Cerebellar nuclear complex (tissue), 1 donor: ENCODE measurements at regions not wholly inside any gene's neighbourhood (a gene's known extent, or its start where the extent isn't known, plus 50 kb on each side); places are given as distances from the start of the nearest gene placed in this dataset.

ENCODE experiments used
- DNase-seq, 2 experiments: peaks; one replicate each; lab custom pipeline; 2025; lab: John Stamatoyannopoulos, UW

DNA sequence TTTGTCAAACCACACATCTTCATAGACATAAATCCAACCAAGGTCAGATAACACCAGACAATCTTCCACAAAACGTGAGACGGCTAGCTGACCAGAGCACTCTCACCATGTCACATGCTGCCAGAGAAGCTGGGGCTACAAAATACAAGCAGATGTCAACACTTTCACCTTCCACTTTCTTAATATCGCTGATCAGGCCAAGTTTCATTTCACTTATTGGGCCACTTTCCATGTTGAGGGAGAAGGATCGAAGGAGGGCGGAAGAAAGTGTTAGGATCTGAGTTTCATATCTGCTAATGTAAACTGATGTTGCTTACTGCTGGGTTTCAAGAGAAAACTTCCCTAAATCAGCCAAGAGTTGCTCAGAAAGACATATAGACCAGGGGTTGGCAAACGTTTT is 177.0 kb upstream of the PRDM1 start:
- DNase-seq = no peak

DNA sequence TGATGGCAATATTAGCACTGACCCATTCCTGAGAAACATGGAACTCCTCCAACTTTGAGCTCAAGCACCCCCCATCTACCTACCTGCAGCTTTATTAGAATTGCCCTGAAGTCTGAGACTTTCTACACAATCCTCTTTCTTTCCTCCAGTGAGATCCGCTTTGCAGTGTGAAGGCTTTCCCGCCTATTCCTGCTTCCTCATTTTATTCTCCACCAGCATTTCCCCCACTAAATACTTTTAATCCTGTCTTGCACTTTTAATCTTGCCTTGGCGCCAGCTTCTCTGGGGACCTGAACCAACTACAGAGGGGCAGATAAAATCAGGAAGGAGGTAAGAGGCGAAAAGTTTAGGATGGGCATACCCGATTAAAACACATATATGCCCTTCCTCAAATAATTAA is 178.1 kb upstream of the PRDM1 start:
- no peak for DNase-seq

DNA sequence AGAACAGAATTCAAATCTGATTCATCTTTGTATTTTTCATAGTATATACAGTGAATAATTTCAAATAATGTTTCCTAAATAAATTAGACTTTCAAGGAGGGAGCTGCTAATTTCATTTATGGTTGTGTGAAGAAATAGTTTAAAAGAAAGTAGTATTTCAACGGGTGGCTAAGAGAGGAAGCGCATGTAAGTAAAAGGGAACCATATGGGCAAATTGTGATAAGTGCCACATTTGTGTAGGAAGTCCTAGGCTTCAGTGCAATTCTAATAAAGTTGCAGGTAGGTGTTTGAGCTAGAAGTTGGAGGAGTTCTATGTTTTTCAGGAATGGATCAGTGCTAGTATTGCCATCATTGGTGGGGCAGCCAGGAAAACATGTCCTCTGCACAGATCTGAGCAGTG is 178.8 kb upstream of the PRDM1 start:
- DNase-seq = no peak

DNA sequence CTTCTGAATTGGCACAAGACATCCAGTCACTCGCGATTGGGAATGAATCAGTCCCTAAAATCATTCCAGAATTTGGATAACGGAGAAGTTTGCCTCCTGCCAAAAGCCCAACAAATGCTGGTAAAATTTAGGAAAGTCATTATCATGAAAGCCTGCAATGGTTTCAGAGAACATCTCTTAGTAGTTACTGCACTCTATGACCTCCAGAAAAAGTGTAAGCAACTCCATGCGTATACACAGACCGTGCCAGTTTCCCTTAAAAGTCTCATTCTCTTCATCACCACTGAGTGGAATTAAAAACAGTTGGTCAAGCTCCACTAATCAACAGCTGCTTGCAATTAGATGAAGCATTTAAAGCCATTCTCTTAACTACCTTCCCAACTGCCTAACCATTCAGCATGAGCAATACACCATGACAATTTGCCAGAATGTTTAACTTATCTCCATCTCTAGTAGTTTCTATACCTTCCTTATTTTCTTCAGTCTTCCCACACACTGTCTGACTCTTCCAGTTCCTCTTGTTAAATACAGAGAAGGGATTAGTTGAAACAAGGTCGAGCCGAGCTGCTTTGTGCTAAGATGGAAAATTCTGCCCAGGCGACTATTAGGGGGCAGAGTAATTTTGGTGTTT is 183.6 kb upstream of the PRDM1 start:
- no peak for DNase-seq

DNA sequence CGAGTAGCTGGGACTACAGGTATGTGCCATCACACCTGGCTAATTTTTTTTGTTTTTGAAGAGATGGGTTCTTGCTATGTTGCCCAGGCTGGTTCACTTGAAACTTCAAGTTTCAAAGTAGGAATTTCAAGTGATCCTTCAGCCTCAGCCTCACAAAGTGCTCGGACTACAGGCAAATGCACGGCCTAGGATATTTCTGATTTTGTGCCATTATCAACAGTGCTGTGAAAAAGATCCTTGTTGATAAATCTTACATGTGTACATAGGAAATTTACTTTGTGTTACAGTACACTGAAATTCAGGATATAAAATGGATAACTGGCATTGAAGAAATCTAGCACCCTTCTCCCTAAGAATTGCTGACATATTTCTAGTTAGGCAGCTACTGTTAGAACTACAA is 184.6 kb upstream of the PRDM1 start:
- no peak for DNase-seq

DNA sequence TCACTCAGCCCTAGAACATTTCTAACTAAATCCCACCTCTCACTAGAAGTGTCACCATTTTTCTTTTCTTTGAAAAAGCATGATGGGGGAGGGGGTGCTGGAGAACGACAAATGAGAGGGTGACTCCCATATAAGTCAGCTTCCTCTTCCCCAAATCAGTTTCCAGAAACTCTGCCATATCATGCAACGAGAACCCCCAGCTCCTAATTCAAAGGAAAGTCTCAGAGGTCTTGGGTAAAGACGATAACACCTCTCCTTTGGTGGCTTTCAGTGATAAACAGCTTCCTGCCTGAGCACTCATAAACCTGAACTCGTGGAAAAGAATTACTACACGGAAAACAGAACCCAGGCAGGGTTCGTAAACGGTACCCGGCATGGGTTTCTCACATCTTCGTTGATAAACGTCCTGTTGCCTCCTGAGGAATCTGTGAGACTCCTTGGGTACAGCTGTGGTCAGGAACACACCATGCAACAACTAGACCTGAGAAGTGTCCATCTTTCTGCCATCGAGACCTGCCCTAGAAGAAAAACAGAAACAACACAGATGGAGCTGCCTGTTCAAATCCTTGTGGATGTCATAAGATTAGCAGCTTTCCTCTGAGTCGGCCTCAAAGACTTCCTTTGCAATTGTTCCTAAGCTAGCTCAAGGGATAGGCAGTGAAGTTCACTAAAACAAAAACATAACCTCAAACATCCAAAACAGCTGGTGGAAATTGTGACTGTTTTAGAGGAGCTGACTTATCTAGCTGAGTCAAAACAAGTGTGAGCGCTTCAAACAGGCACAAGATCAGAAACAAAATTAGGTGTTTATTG is 185.8 kb upstream of the PRDM1 start:
- DNase-seq = no peak

DNA sequence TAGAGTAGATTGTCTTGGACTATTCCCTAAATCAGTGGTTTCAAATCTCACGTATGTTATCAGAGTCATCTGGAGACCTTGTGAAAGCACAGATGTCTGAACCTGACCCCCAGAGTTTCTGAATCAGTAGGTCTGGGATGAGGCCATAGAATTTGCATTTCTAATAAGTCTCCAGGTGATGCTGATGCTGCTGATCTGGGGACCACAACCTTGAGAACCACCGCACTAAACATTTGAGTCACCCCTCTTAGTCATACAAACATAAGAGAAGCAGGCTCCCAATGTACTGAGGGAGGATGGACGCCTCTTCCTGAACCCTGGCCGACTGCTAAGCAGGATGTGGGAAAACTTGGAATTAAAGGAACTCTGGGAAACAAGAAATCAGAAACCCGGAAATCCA is 187.8 kb upstream of the PRDM1 start:
- DNase-seq = no peak

DNA sequence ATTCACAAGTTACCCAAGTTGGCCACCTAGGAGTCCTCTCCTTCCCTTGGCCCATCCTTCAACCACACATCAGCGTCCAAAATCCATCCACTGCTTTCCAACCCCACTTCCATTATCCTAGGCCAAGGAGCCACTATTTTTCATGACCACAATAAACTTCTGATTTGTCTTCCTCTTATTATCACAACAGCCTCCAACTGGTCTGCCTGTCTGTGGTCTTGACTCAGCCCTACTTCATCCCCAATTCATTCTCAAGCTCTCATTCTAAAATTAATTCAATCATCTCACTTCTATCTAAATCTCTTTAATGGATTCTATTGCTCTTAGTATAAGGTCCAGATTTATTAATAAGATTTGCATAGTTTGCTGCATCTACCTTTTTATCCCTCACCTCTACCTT is 189.0 kb upstream of the PRDM1 start:
- DNase-seq = no peak

DNA sequence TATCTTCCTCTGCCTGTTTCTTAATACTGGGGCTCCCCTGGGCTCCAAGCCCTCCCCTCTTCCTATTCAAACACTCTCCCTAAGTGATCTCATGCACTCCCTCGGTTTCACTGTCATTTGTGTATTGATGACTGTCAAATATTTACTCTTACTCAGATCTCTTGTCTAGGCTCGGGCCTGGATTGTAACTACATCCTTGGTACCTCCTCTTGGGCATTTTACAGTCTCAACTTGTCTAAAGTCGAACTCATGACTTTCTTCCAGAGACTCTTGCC is 189.4 kb upstream of the PRDM1 start:
- no peak for DNase-seq

DNA sequence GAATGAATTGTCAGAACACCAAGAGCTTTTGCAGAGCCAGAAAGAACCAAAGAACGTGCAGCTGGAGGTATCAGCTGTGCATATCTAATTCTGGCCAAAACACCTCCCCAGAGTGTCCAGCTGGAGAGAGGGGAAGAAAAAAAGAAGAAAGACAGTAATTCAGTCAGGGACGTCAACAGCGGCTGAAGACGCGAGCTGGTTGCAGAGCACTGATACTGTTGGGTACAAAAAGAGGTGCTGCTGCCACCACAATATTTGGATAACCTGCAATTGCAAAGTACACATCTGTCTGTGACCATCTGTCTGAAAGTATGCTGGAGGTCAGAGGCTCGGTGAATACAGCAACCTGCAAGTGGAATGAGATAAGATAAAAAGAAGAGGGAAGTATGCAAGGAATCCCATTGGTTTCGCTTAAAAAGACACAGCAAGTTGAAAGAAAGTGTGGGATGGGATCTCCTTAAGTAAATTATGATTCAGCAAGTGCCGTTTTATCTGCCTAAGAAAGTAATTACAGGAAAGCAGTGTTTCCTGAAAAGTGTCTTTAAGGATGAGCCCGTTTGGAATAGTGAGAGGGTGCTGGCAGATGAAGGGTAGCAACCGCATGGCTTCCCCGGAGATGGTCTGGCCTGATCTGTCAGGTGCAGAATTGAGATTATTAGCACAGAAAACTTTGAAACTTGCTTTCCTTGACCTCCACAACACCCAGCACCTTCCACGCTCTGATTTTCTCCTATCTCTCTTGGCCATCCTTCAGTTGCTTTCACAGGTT is 189.9 kb upstream of the PRDM1 start:
- no peak for DNase-seq

DNA sequence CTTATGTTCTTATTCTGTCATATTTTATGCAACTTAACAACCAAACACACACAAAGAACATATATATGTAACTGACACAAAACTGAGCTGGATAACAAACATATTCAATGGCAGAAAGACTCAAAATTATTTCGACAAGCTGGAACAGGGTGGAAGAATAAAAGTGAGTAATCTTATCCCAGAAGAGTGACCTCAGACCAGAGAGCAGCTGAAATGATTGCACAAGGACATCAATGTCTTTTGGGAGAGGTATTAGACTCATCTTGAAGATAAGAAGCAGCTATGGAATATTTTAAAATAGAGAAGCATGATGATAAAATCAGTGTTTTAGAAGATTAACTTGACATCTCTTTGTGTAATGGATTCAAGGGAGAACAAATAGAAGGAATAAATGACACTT is 191.6 kb upstream of the PRDM1 start:
- no peak for DNase-seq

DNA sequence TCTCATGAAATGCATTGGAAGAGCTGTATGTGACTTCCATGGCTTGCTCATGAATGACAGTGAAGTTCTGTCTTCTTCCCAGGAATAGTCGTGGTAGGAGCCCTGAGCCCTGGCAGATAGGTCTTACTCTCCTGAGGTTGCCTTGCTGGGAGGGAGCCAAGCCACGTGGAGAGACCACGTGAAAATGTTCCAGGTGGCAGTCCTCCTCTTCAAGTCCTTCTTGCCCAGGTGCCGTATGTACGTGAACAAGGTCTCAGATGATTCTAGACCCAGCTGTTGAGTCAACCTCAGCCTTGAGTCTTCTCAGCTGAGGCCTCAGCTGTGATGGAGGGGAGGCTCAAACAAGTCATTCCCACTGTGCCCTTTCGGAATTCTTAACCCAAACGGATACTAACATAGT is 192.4 kb upstream of the PRDM1 start:
- DNase-seq = no peak

DNA sequence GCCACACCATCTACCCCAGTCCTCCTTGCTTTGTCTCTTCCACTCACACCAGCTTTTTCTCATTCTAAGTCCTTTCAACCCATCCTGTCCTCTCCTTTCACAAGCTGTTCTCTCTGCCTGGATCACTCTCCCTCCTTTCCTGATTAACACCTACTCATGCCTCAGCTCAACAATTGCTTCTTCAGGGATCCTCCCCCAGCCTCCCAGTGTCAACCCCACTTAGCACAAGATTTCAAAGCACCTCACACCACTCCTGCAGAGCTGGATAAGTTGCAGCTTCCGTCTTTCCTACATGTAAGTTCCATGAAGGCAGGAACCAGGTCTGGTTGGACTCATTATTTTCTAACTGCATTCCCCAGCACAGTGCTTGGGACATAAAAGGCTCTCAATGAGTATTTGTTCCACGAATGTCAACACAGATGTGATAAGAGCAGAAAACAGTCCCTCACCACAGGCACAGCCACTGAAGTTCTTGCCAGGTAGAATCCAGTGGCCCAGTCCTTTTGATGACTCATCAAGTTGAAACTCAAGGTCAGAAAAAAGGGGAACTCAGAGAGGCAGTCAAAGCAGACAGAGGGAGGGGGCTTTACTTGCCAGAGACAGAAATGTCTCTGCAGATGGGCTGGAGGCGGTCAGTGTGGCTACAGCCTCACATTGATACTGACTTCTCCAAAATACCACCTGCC is 193.4 kb upstream of the PRDM1 start:
- DNase-seq = no peak

DNA sequence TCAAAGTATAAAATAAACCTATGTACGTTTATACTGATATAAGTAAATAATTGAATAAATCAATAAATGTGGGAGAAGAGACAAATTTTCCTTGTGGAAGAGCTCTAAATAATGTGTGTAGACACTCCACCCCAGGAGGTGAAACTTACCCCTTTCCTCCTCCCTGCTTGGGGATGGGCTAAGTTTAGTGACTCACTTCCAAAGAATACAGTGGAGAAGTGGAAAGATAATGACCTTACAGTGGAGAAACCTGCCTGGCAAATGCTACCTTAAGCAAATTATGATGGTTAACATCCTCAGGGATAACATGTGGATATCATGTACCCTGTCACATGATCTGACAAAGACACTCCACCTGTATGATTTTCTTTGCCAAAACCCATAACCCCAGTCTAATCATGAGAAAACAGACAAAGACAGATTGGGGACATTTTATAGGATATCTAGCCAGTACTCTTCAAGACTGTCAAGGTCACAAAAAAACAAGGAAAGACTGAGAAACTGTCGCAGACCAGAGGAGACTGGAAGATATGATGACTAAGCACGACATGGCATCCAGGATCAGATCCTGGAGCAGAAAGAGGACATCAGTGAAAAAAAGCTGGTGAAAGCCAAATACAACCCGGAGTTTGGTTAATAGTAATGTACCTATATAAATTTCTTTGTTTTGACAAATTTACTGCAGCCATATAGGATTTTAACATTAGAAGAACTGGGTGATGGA is 195.5 kb upstream of the PRDM1 start:
- no peak for DNase-seq

DNA sequence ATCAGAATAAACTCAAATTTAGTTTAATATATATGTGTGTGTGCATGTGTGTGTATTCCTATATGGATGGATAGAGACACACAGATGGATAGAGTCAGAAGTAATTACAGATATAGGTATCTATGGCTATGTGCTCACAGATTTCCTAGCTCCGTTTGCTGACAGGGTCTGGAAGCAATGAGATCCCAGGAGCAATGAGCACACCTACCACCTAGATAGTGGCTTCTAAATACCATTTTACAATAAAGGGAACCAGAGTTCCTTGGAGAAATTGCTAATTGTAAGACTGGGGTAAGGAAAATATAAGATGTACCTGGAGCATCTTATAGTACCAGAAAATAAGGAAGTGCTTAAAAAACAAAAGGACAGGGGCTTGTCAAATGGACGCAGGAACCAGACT is 196.2 kb upstream of the PRDM1 start:
- DNase-seq = no peak

DNA sequence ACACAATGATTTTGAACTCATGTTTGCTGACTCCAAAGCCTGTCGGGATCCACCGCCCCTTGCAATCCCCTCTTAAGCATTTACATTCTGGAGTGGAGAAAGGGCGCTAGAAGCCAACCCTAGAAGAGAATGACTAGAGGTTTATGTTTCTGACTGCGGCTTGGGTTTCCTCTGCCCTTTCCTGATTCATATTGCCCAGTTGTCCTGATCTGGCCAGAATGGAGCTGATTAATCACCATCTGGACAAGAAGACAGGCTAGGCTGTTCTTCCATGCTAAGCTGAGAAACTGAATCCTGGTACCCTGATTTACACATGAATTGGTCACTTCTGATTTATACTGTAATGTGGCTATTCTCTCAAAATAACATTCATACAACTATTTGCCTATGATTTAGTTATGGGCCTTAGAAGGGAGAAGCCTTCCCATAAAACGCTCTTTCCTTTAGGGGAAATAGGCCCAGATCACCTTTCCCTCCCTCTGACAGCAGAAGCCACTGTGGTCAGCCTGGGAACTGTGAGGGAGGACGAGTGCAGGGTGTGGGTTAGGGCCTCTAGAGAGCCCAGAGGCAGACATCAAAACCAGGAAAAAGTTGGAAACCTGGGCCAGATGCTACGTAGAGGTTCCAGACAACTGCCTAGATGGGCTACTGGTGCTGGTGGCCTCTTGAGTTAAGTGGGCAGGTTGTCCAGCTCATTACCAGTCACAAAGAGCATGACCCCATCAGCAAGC is 199.2 kb upstream of the PRDM1 start:
- no peak for DNase-seq

DNA sequence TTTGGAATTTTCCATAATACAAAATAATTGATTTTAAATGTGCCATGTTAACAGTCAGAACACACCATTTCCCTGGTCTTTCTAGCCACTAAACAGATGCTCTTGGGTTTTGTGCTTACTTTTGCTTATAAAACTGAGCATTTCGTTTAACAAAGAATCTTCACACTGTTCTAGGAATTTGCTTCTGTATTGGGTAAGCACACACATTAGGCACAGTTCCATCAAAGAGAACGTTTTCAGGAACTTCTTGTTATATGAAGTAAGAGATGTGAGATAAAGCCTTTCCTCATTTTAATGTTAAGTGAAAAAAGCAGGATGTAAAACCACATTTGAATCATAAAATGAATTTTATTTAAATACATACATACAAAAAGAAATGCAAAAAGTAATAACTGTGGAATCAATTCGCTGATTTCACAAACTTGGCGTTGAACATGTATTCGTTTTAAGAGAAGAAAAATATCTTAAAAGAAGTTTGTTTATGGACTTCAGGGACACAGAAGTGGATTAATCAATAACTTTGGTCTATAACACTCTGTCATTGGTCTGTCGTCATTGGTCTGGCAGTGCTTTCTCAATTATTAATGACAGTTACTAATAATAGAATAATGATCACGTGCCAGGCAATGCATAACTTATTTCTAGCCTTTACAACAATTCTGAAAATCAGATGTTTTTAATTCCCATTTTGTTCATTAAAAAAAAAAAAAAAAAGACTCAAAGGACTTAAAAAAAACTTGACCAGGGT is 199.9 kb upstream of the PRDM1 start:
- DNase-seq = no peak

DNA sequence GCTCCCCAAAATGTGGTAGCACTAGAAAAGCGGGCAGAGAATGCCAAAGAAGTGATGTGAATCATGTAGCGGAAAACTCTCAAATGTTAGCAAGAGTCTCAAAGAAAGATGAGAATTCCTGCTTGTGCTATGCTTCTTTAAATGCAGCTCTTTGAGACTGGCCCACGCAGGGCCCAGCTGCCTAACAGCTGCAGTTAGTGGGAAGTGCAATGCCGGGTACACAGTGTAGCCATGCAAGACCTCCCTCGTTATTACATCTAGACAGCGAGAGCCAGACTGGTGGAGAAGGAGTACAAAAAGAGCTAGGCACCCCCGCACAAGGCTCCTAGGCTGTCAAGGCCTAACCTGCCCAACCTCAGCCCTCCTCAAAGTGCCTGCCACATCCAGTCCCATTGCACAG is 201.7 kb upstream of the PRDM1 start:
- DNase-seq = no peak

DNA sequence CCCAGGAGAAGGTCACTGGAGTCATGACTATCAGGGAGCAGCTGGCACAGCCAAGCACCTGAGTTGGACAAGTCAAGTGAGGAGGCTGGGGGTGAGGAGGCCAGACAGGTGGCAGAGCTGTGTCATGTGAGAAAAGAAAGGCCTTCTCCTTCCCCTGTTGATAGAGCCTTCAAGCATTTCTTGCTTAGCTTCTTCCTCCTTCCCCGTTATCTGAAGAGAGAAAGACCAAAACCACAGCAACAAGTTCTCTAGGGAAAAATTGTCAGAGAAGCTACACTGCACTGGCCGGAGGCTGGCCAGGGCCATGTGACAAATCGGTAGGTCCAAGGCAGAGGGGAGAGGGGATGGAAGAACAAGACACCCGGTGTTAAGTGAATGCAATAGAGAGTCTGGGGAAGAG is 202.1 kb upstream of the PRDM1 start:
- DNase-seq = no peak

DNA sequence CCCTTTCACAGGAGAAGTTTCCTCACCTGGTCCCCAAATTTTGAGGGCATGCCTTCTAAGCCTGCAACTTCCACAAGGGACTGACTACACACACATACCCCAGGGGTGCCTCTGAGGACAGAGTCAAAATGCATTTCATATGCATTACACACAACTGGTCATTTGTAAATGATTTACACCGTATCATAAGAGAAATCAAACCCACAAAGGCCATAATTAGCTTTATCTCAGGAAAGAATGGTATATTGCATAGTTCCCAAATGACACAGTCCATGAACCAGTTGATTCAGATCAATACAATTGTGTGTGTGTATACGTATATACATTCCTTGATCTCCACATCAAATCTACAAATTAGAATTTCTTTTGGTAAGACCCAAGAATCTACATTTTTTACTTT is 203.3 kb upstream of the PRDM1 start:
- DNase-seq = no peak
